GM23338 (cell line): ENCODE measurements at regions not wholly inside any gene's neighbourhood (a gene's known extent, or its start where the extent isn't known, plus 50 kb on each side); places are given as distances from the start of the nearest gene placed in this dataset.

Source experiments
- ATAC-seq: fragments of 200-7000 bp; cut with Tn5 transposase; 3 replicates; pipeline ENCODE4 v1.9.1; 2020
- DNase-seq: peaks from one replicate; pipeline ENCODE4 v3.0.0-alpha.2; 2015; ENCODE audit warnings: low spot score
- H2AFZ ChIP-seq: fragments of 200-600 bp; sonication (generic); 2 replicates; pipeline ENCODE4 v1.8.0; 2016; ENCODE audit warnings: antibody characterized with exemption, mild to moderate bottlenecking, moderate library complexity
- H3F3A ChIP-seq: fragments of 200-600 bp; sonication (generic); replicated peaks from 2 replicates; pipeline ENCODE4 v1.8.0; 2017; ENCODE audit warnings: antibody characterized with exemption, mixed run types, low read depth
- H3K27ac ChIP-seq: fragments of 200-600 bp; sonication (generic); 2 replicates; pipeline ENCODE4 v1.6.1; 2016; ENCODE audit warnings: low read depth
- H3K27me3 ChIP-seq: fragments of 200-600 bp; sonication (generic); 2 replicates; pipeline ENCODE4 v1.8.0; 2016; ENCODE audit warnings: mild to moderate bottlenecking, mixed run types, moderate library complexity; ENCODE audit not compliant: insufficient read depth
- H3K36me3 ChIP-seq: fragments of 200-600 bp; sonication (generic); 2 replicates; pipeline ENCODE4 v1.8.0; 2016; ENCODE audit warnings: mild to moderate bottlenecking; ENCODE audit not compliant: insufficient read depth
- H3K4me1 ChIP-seq: fragments of 200-600 bp; sonication (generic); 2 replicates; pipeline ENCODE4 v1.8.0; 2016; ENCODE audit warnings: mild to moderate bottlenecking, moderate library complexity; ENCODE audit not compliant: insufficient read depth
- H3K4me2 ChIP-seq: fragments of 200-600 bp; sonication (generic); 2 replicates; pipeline ENCODE4 v1.7.1; 2017; ENCODE audit warnings: mixed run types
- H3K4me3 ChIP-seq: fragments of 200-600 bp; sonication (generic); 2 replicates; pipeline ENCODE4 v1.6.1; 2016; ENCODE audit warnings: mixed run types
- H3K79me2 ChIP-seq: fragments of 200-600 bp; sonication (generic); replicated peaks from 2 replicates; pipeline ENCODE4 v1.8.0; 2017; ENCODE audit warnings: mild to moderate bottlenecking; ENCODE audit not compliant: insufficient read depth
- H3K9me2 ChIP-seq: fragments of 200-600 bp; sonication (generic); 2 replicates; pipeline ENCODE4 v1.8.0; 2017; ENCODE audit not compliant: insufficient read depth
- H4K20me1 ChIP-seq: fragments of 200-600 bp; sonication (generic); replicated peaks from 2 replicates; pipeline ENCODE4 v1.8.0; 2017; ENCODE audit warnings: mild to moderate bottlenecking; ENCODE audit not compliant: insufficient read depth
- H3K27ac Mint-ChIP-seq: 2 replicates; pipeline ENCODE4 v1.8.0; 2020; ENCODE audit warnings: inconsistent platforms, mild to moderate bottlenecking, moderate library complexity, mixed read lengths
- H3K27me3 Mint-ChIP-seq: 3 replicates; pipeline ENCODE4 v1.8.0; 2022; ENCODE audit warnings: low read depth, mild to moderate bottlenecking, moderate library complexity, mixed read lengths, inconsistent platforms; ENCODE audit not compliant: insufficient read depth, poor library complexity
- H3K36me3 Mint-ChIP-seq: 3 replicates; pipeline ENCODE4 v1.8.0; 2021; ENCODE audit warnings: low read depth, mild to moderate bottlenecking, inconsistent platforms, moderate library complexity, mixed read lengths
- H3K4me1 Mint-ChIP-seq: 3 replicates; pipeline ENCODE4 v1.8.0; 2020; ENCODE audit warnings: mild to moderate bottlenecking, inconsistent platforms, mixed read lengths
- H3K4me3 Mint-ChIP-seq: 3 replicates; pipeline ENCODE4 v1.8.0; 2021; ENCODE audit warnings: moderate library complexity, mild to moderate bottlenecking, inconsistent platforms, mixed read lengths
- H3K9me3 Mint-ChIP-seq: 3 replicates; pipeline ENCODE4 v1.8.0; 2020; ENCODE audit warnings: moderate library complexity, mild to moderate bottlenecking, inconsistent platforms, mixed read lengths
- EZH2 ChIP-seq: fragments of 200-600 bp; sonication (generic); IDR thresholded peaks from one replicate; pipeline ENCODE4 v1.8.0; 2017; ENCODE audit warnings: antibody characterized with exemption, mild to moderate bottlenecking, low read depth; ENCODE audit not compliant: unreplicated experiment
- EZH2phosphoT487 ChIP-seq: fragments of 200-600 bp; sonication (generic); IDR thresholded peaks from one replicate; pipeline ENCODE4 v1.8.1; 2018; ENCODE audit warnings: antibody characterized with exemption; ENCODE audit not compliant: unreplicated experiment
- NANOG ChIP-seq: IDR thresholded peaks from 2 replicates; pipeline ENCODE4 v1.6.1; 2016; ENCODE audit warnings: antibody characterized with exemption, borderline replicate concordance
- POLR2AphosphoS5 ChIP-seq: IDR thresholded peaks from 2 replicates; pipeline ENCODE4 v1.6.1; 2016; ENCODE audit warnings: antibody characterized with exemption, low read depth
- REST ChIP-seq: IDR thresholded peaks from one replicate; pipeline ENCODE4 v1.6.1; 2018; ENCODE audit warnings: antibody characterized with exemption; ENCODE audit not compliant: unreplicated experiment
- ZNF331 ChIP-seq: fragments of 250-450 bp; sonication (Bioruptor Pico); IDR thresholded peaks from 2 replicates; pipeline ENCODE4 v1.5.0; 2020; ENCODE audit warnings: low read depth, mild to moderate bottlenecking, moderate library complexity
- ZNF462 ChIP-seq: fragments of 250-450 bp; sonication (Bioruptor Pico); IDR thresholded peaks from 2 replicates; pipeline ENCODE4 v1.5.0; 2020; ENCODE audit warnings: mild to moderate bottlenecking, moderate library complexity
- TF ChIP-seq, protein P1 (sequence below), 2 experiments: fragments of 200-600 bp in 1 of 2; sonication (generic) in 1 of 2; conservative IDR thresholded peaks; 2 replicates each; pipeline versions ENCODE4 v1.5.1 to v1.6.1; 2016 to 2017; ENCODE audit warnings: antibody characterized with exemption in 2 of 2, low read depth in 2 of 2, mild to moderate bottlenecking in 2 of 2, moderate library complexity in 1 of 2

DNA sequence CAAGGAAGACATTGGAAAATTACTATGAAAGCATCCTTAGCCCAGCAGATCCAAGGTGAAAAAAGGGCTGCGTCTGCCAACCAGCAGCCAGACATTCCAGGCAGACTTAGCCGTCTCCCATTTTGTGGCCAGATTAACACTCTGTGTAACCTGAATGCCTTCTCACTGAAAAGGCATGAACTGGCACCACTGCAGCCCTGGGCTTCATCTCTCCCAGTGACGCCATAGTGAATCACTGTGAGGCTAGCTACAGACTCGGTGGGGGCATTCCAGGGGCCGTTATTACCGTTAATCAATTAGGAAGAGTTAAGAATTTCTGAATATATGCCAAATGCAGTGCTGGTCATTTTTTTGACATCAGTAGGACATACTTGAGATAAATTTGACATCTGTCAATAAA, 627.4 kb downstream of the LMO4 start:
- ATAC-seq (no peak), DNase-seq (no peak)
- no peak overlapping the region for H2AFZ ChIP-seq
- H3K36me3 ChIP-seq, result no peaks in the 10 kb centered on the region; the same call in 1 of the 2 replicates
- no peaks in the 10 kb centered on the region; the same call in 2 of the 3 replicates for H3K9me3 Mint-ChIP-seq
- no peak overlapping the region for H3K4me3 ChIP-seq
- no peaks in the 10 kb centered on the region for H3K27me3 ChIP-seq
- H3K27ac Mint-ChIP-seq, result no peak overlapping the region
- H3K36me3 Mint-ChIP-seq, result no peaks in the 10 kb centered on the region
- H3K27ac ChIP-seq, result no peak overlapping the region
- no peaks in the 10 kb centered on the region for H3K27me3 Mint-ChIP-seq
- no peaks in the 10 kb centered on the region for H3K79me2 ChIP-seq
- peaks cover 12% of the 10 kb centered on the region; the same call in 2 of the 3 replicates for H3K4me1 Mint-ChIP-seq
- H3K4me2 ChIP-seq, result no peak overlapping the region
- no peak for TF ChIP-seq ZNF331 (CRISPR knock-in tag)
- no peak for TF ChIP-seq ZNF462
- no peak for TF ChIP-seq EZH2
- TF ChIP-seq POLR2AphosphoS5, result no peak
- H3K4me1 ChIP-seq, result no peaks in the 10 kb centered on the region; the same call in 1 of the 2 replicates
- no peak overlapping the region for H3K4me3 Mint-ChIP-seq
- no peaks in the 10 kb centered on the region for H3K9me2 ChIP-seq
- H4K20me1 ChIP-seq, result no peaks in the 10 kb centered on the region
- H3F3A ChIP-seq, result no peaks in the 10 kb centered on the region

- no peak overlapping the region for H3K4me3 Mint-ChIP-seq
- H3K9me2 ChIP-seq, result no peaks in the 10 kb centered on the region
- no peaks in the 10 kb centered on the region for H3F3A ChIP-seq
- no peaks in the 10 kb centered on the region for H3K27me3 Mint-ChIP-seq
- no peaks in the 10 kb centered on the region for H4K20me1 ChIP-seq
- no peak for ATAC-seq
- H3K4me1 ChIP-seq, result no peaks in the 10 kb centered on the region; the same call in 1 of the 2 replicates
- H3K4me3 ChIP-seq, result no peak overlapping the region
- no peaks in the 10 kb centered on the region for H3K36me3 Mint-ChIP-seq
- H3K36me3 ChIP-seq, result no peaks in the 10 kb centered on the region; the same call in 1 of the 2 replicates
- no peak overlapping the region for H3K27ac Mint-ChIP-seq
- H3K27me3 ChIP-seq, result no peaks in the 10 kb centered on the region
- no peaks in the 10 kb centered on the region; the same call in 2 of the 3 replicates for H3K9me3 Mint-ChIP-seq
- no peak overlapping the region for H3K27ac ChIP-seq
- peaks cover 7% of the 10 kb centered on the region; the same call in 2 of the 3 replicates for H3K4me1 Mint-ChIP-seq
- no peak for DNase-seq
- H3K79me2 ChIP-seq, result no peaks in the 10 kb centered on the region
- H2AFZ ChIP-seq, result no peak overlapping the region
- H3K4me2 ChIP-seq, result no peak overlapping the region
- TF ChIP-seq ZNF331 (CRISPR knock-in tag), result no peak
- no peak for TF ChIP-seq REST
- TF ChIP-seq, protein P1, sequence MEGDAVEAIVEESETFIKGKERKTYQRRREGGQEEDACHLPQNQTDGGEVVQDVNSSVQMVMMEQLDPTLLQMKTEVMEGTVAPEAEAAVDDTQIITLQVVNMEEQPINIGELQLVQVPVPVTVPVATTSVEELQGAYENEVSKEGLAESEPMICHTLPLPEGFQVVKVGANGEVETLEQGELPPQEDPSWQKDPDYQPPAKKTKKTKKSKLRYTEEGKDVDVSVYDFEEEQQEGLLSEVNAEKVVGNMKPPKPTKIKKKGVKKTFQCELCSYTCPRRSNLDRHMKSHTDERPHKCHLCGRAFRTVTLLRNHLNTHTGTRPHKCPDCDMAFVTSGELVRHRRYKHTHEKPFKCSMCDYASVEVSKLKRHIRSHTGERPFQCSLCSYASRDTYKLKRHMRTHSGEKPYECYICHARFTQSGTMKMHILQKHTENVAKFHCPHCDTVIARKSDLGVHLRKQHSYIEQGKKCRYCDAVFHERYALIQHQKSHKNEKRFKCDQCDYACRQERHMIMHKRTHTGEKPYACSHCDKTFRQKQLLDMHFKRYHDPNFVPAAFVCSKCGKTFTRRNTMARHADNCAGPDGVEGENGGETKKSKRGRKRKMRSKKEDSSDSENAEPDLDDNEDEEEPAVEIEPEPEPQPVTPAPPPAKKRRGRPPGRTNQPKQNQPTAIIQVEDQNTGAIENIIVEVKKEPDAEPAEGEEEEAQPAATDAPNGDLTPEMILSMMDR (conservative IDR thresholded peaks at IDR 0.05; ENCODE audit: low read depth in 2 of 2), result no peak
- TF ChIP-seq EZH2, result no peak
- TF ChIP-seq NANOG, result no peak
- no peak for TF ChIP-seq EZH2phosphoT487
Measured at GRCh38 chr1:87956750-87957149, 628.1 kb downstream of the LMO4 start.
